ENCODE measurements at regions not wholly inside any gene's neighbourhood (a gene's known extent, or its start where the extent isn't known, plus 50 kb on each side); places are given as distances from the start of the nearest gene placed in this dataset.

DNA sequence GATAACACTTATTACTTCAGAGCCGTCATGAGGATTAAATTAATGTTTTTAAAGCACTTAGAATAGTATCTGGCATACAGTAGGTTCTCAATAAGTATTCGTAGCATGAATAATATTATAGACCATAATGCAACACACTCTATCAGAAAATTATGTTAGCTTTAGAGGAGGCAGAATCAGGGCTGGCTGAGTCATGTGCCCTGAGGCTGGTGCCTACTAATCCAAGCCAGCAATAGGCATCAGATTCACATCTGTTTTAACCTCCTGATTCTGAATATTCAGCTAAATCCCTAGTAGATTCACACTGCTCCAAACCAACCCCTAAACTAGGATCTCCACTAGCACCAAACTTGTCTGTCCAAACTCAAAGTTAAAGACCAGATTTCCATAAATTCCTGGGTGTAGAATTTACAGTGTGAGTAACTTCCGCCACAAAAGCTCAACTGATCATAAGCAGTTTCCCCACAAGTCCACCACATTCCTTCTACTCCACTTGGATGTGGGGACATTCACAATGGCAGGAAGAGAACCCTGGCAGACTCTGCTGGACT, 170.0 kb upstream of the DAPK1 start:
- TF ChIP-seq, protein P1, sequence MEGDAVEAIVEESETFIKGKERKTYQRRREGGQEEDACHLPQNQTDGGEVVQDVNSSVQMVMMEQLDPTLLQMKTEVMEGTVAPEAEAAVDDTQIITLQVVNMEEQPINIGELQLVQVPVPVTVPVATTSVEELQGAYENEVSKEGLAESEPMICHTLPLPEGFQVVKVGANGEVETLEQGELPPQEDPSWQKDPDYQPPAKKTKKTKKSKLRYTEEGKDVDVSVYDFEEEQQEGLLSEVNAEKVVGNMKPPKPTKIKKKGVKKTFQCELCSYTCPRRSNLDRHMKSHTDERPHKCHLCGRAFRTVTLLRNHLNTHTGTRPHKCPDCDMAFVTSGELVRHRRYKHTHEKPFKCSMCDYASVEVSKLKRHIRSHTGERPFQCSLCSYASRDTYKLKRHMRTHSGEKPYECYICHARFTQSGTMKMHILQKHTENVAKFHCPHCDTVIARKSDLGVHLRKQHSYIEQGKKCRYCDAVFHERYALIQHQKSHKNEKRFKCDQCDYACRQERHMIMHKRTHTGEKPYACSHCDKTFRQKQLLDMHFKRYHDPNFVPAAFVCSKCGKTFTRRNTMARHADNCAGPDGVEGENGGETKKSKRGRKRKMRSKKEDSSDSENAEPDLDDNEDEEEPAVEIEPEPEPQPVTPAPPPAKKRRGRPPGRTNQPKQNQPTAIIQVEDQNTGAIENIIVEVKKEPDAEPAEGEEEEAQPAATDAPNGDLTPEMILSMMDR (IDR thresholded peaks at IDR 0.05; ENCODE audit: low read depth, low read length): no peak
- TF ChIP-seq EZH2phosphoT487 (IDR thresholded peaks at IDR 0.05; ENCODE audit: low read depth): no peak
